Astrocyte of the cerebellum (primary cell): ENCODE measurements at regions not wholly inside any gene's neighbourhood (a gene's known extent, or its start where the extent isn't known, plus 50 kb on each side); places are given as distances from the start of the nearest gene placed in this dataset.

Experiments used
- DNase-seq: peaks from one replicate; pipeline ENCODE4 v3.0.0-alpha.2; 2011; ENCODE audit warnings: low read depth
- H3K4me3 ChIP-seq: 2 replicates; pipeline ENCODE4 v1.5.1; 2011; ENCODE audit warnings: mild to moderate bottlenecking, low read depth, low read length, moderate library complexity
- in situ Hi-C: cut with HindIII; loops from 2 replicates; pipeline ENCODE4 v1.10.0; 2017; ENCODE audit warnings: low sequenced_read_pairs
- TF ChIP-seq, protein P1 (sequence below): IDR thresholded peaks from 2 replicates; pipeline ENCODE4 v1.5.1; 2012; ENCODE audit warnings: low read length, low read depth, moderate library complexity, mild to moderate bottlenecking; ENCODE audit errors: missing control alignments

DNA sequence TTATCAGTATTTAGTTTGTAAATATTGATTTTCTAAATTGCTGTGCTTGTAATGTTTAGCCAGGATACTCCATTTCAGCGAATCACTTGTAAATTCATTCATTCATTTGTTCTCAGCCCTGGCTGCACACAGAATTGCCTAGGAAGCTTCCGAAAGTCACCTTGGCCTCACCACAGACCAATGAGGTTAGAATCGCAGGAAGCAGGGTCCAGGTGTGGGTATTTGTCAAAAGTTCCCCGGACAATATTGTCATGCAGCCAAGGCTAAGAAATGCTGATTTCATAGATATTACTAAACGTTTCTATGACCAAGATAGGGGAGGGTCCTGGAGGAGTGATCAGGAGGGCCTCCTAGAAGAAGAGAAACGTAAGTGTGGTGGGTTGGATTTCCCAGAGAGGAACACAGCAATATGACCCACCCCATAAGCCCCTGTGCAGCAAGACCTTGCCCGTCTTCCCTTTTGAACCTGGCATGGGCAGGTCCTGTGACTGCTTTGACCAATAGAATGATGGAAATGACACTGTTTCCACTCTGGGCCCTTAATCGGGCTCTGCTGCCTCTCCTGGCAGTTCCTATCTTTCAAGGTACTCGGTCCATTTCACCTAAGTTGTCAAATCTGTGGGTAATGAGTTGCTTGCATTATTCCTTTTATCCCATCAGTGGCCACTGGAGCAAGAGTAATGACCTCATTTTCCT, 238.7 kb downstream of the FOXL1 start:
- in situ Hi-C loops, result loop anchor here (5.0 kb wide), 3 partner anchors 35 to 235 kb away; no protein-coding TSS in a partner anchor
- H3K4me3 ChIP-seq, result no peak overlapping the region
- DNase-seq, result no peak
- TF ChIP-seq, protein P1, sequence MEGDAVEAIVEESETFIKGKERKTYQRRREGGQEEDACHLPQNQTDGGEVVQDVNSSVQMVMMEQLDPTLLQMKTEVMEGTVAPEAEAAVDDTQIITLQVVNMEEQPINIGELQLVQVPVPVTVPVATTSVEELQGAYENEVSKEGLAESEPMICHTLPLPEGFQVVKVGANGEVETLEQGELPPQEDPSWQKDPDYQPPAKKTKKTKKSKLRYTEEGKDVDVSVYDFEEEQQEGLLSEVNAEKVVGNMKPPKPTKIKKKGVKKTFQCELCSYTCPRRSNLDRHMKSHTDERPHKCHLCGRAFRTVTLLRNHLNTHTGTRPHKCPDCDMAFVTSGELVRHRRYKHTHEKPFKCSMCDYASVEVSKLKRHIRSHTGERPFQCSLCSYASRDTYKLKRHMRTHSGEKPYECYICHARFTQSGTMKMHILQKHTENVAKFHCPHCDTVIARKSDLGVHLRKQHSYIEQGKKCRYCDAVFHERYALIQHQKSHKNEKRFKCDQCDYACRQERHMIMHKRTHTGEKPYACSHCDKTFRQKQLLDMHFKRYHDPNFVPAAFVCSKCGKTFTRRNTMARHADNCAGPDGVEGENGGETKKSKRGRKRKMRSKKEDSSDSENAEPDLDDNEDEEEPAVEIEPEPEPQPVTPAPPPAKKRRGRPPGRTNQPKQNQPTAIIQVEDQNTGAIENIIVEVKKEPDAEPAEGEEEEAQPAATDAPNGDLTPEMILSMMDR, result no peak

DNA sequence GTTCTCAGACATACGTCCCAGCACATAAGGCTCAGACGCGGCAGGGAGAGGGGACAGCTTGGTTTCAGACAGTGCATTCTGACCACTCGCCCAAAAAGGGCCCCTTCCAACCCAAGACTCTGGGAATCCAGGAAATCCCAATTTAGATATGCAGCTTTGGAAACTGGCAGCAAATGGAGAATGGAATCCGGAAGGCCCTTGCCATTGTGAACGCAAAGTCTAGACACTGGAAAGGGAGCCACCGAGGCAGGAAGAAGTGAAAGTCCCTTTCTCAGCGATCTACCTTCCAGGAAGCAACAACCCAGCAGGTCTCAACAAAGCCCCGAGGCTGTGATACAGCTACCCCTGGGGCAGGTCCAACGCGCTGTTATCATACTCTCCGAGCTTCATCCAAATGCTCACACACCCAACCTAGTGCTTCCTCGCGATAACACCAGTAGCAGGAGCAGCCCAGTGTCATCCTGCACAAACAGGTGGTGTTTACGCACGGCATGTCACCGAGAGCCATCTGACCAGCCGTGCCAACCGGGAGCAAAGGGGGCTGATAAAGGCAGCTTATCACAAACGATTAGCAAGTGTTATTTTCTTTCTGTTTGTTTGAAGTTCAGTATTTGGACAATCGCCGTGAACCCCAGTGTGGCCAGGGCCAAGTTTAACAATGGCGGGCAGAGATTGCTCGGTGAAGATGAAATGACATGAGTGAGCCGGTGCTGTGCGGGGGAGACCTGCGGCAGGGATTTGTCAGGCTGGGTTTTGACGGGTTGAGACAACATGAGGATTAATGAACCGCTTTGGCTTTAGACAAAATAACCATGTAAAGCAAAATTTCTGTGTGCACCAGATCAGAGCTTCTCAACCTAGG, 240.6 kb downstream of the FOXL1 start:
- no peak overlapping the region for H3K4me3 ChIP-seq
- no peak for DNase-seq
- TF ChIP-seq, protein P1, result no peak
- in situ Hi-C loops, result loop anchor here (5.0 kb wide), 3 partner anchors 37 to 237 kb away; no protein-coding TSS in a partner anchor

GRCh38 chr16:86819533-86819892, 241.2 kb downstream of the FOXL1 start:
- no peak overlapping the region for H3K4me3 ChIP-seq
- DNase-seq, result no peak
- TF ChIP-seq, protein P1, result peak; percentile 24
- in situ Hi-C loops, result loop anchor here (5.0 kb wide), 3 partner anchors 37 to 237 kb away; no protein-coding TSS in a partner anchor

DNA sequence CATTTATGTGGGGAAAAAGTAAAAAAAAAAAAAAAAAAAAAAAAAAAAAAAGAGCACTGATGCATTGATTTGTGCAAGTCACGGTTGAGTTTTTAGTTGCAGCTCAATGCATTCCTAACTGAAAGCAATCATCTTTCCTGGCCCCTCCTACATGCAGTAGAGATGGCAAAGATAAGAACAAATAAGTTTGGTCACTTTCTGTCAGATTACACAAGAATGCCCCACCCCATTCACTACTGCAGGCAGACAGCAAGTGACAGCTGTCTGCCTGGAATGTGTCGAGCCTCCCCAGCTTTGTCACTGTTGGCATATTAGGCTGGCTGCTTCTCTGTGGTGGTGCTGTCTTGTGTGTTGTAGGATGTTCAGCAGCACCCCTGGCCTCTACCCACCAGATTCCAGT, 243.5 kb downstream of the FOXL1 start:
- H3K4me3 ChIP-seq, result no peak overlapping the region
- TF ChIP-seq, protein P1, result no peak
- DNase-seq, result no peak
- in situ Hi-C loops, result no loop called here

GRCh38 chr16:86823125-86823524, 244.8 kb downstream of the FOXL1 start:
- no peak for DNase-seq

GRCh38 chr16:86823888-86824671, 245.7 kb downstream of the FOXL1 start:
- no peak overlapping the region for H3K4me3 ChIP-seq
- TF ChIP-seq, protein P1, result no peak
- in situ Hi-C loops, result no loop called here
- DNase-seq, result peak; percentile 93

More at GRCh38 chr16:86823125-86823524, 244.8 kb downstream of the FOXL1 start:
- in situ Hi-C loops, result no loop called here
- H3K4me3 ChIP-seq, result no peak overlapping the region
- TF ChIP-seq, protein P1, result no peak
